ENCODE measurements at regions not wholly inside any gene's neighbourhood (a gene's known extent, or its start where the extent isn't known, plus 50 kb on each side); places are given as distances from the start of the nearest gene placed in this dataset.

GRCh38 chrX:6685489-6685888 lies 150.6 kb upstream of the VCX3A start:
- TF ChIP-seq CTCF (IDR thresholded peaks at IDR 0.05) (no peak), POLR2A (IDR thresholded peaks at IDR 0.05) (no peak)

Measured in body of pancreas (tissue), 4 donors.